ENCODE measurements at regions not wholly inside any gene's neighbourhood (a gene's known extent, or its start where the extent isn't known, plus 50 kb on each side); places are given as distances from the start of the nearest gene placed in this dataset.
"Not testable (repeated sequence)": the region's sequence is repeated elsewhere in the genome, so short reads cannot be mapped to it uniquely, and the experiment has no call there.

GRCh38 chr18:22579271-22579670 is 161.6 kb upstream of the CTAGE1 start:
- no peaks in the 10 kb centered on the region for H3K4me1 ChIP-seq
- no peaks in the 10 kb centered on the region for H3K9me3 ChIP-seq
- H3K27me3 ChIP-seq, result no peaks in the 10 kb centered on the region
- no peak overlapping the region for H3K27ac ChIP-seq
- TF ChIP-seq POLR2A (IDR thresholded peaks at IDR 0.05) (no peak), EP300 (IDR thresholded peaks at IDR 0.05) (no peak)
- no peak overlapping the region for H3K4me3 ChIP-seq
- 82% methylated on average over 5 of the region's 5 CpGs for WGBS
- H3K36me3 ChIP-seq, result no peaks in the 10 kb centered on the region
- DNase-seq (ENCODE audit: low spot score in 2 of 2), result no peak

DNA sequence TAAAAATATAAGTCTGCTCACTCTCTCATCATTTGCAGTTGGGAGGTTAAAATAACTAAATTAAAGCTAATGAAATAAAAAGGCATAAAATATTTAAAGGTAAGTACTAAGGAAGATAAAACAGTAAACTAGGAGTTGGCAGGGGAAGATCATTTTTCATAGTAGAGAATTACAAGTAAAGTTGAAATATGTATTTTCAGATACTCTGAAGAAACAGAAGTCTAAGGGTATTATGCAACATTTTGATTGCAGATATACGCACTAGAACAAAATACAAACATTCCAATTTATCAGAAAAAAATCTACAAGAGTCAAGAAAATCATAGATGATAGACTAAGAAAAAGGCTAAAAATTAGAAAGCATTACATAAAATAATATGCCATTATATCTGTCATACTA is 167.6 kb upstream of the CTAGE1 start:
- Histone ChIP-seq H3K9me3 (no peaks in the 10 kb centered on the region), H3K27ac (no peak overlapping the region), H3K27me3 (no peaks in the 10 kb centered on the region), H3K4me1 (no peaks in the 10 kb centered on the region), H3K36me3 (no peaks in the 10 kb centered on the region), H3K4me3 (no peak overlapping the region)
- DNase-seq (ENCODE audit: low spot score in 2 of 2), result no peak
- TF ChIP-seq EP300 (IDR thresholded peaks at IDR 0.05) (no peak), POLR2A (IDR thresholded peaks at IDR 0.05) (no peak), POLR2AphosphoS5 (IDR thresholded peaks at IDR 0.05) (no peak)
- TF ChIP-seq, protein P1, sequence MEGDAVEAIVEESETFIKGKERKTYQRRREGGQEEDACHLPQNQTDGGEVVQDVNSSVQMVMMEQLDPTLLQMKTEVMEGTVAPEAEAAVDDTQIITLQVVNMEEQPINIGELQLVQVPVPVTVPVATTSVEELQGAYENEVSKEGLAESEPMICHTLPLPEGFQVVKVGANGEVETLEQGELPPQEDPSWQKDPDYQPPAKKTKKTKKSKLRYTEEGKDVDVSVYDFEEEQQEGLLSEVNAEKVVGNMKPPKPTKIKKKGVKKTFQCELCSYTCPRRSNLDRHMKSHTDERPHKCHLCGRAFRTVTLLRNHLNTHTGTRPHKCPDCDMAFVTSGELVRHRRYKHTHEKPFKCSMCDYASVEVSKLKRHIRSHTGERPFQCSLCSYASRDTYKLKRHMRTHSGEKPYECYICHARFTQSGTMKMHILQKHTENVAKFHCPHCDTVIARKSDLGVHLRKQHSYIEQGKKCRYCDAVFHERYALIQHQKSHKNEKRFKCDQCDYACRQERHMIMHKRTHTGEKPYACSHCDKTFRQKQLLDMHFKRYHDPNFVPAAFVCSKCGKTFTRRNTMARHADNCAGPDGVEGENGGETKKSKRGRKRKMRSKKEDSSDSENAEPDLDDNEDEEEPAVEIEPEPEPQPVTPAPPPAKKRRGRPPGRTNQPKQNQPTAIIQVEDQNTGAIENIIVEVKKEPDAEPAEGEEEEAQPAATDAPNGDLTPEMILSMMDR (IDR thresholded peaks at IDR 0.05), result no peak
- WGBS, result 80% methylated on average over 1 of the region's 1 CpG

- Histone ChIP-seq H3K9me3 (no peaks in the 10 kb centered on the region), H3K27ac (no peak overlapping the region), H3K4me3 (no peak overlapping the region), H3K36me3 (no peaks in the 10 kb centered on the region), H3K4me1 (no peaks in the 10 kb centered on the region), H3K27me3 (no peaks in the 10 kb centered on the region)
- 86% methylated on average over 2 of the region's 2 CpGs for WGBS
- DNase-seq (ENCODE audit: low spot score in 2 of 2), result no peak
- no peak for TF ChIP-seq EP300 (IDR thresholded peaks at IDR 0.05)
- no peak for TF ChIP-seq POLR2A (IDR thresholded peaks at IDR 0.05)
- no peak for TF ChIP-seq POLR2AphosphoS5 (IDR thresholded peaks at IDR 0.05)
Measured at GRCh38 chr18:22585821-22586220, 168.1 kb upstream of the CTAGE1 start.

DNA sequence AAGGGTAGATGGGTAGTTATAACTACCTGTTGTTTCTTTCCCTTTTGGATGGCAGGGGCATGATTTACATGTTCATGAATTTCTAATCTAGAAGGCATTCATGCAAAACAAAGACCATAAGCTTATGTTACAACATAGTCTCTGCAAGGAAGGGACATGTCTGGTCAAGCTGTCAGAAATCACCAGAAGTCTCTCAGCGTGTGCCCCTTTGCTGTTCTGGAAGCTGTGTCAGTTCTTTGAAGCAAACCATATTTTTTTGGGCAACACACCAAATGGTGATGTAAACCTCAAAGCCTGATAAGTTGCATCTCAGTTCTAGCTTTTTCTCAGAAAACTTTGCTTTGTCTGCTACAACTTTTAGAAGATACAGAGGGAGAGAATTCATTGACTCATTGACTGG is 173.5 kb upstream of the CTAGE1 start:
- Histone ChIP-seq H3K4me3 (no peak overlapping the region), H3K27me3 (no peaks in the 10 kb centered on the region), H3K9me3 (no peaks in the 10 kb centered on the region), H3K36me3 (no peaks in the 10 kb centered on the region), H3K27ac (no peak overlapping the region), H3K4me1 (no peaks in the 10 kb centered on the region)
- WGBS, result 22% methylated on average over 1 of the region's 1 CpG
- DNase-seq (ENCODE audit: low spot score in 2 of 2), result no peak
- TF ChIP-seq EP300 (IDR thresholded peaks at IDR 0.05) (no peak), POLR2A (IDR thresholded peaks at IDR 0.05) (no peak), POLR2AphosphoS5 (IDR thresholded peaks at IDR 0.05) (no peak)
- TF ChIP-seq, protein P1 (IDR thresholded peaks at IDR 0.05), result no peak

GRCh38 chr18:22594155-22594690 is 176.5 kb upstream of the CTAGE1 start:
- DNase-seq (ENCODE audit: low spot score in 2 of 2), result no peak
- Histone ChIP-seq H3K4me1 (no peaks in the 10 kb centered on the region), H3K4me3 (no peak overlapping the region), H3K36me3 (no peaks in the 10 kb centered on the region), H3K27ac (no peak overlapping the region), H3K27me3 (no peaks in the 10 kb centered on the region), H3K9me3 (no peaks in the 10 kb centered on the region)
- TF ChIP-seq EP300 (IDR thresholded peaks at IDR 0.05), result no peak
- TF ChIP-seq, protein P1 (IDR thresholded peaks at IDR 0.05), result no peak
- 85% methylated on average over 4 of the region's 4 CpGs for WGBS

- Histone ChIP-seq H3K27me3 (no peaks in the 10 kb centered on the region), H3K4me1 (peaks cover 9% of the 10 kb centered on the region), H3K4me3 (no peak overlapping the region), H3K27ac (no peak overlapping the region), H3K9me3 (no peaks in the 10 kb centered on the region), H3K36me3 (no peaks in the 10 kb centered on the region)
- WGBS, result 69% methylated on average over 5 of the region's 5 CpGs
- DNase-seq (ENCODE audit: low spot score in 2 of 2), result no peak
- TF ChIP-seq EP300 (IDR thresholded peaks at IDR 0.05) (no peak), POLR2A (IDR thresholded peaks at IDR 0.05) (no peak)
Measured at GRCh38 chr18:22601481-22601880, 183.8 kb upstream of the CTAGE1 start.

- not testable (repeated sequence) for H3K4me1 ChIP-seq; H3K27me3 ChIP-seq; H3K9me3 ChIP-seq; H3K4me3 ChIP-seq; DNase-seq (ENCODE audit: low spot score in 2 of 2); H3K36me3 ChIP-seq; H3K27ac ChIP-seq
- 69% methylated on average over 3 of the region's 3 CpGs for WGBS
Measured at GRCh38 chr18:22602456-22602855, 184.7 kb upstream of the CTAGE1 start.

Measured in suprapubic skin (tissue), 4 donors.